ENCODE measurements at regions not wholly inside any gene's neighbourhood (a gene's known extent, or its start where the extent isn't known, plus 50 kb on each side); places are given as distances from the start of the nearest gene placed in this dataset.
"Not testable (repeated sequence)": the region's sequence is repeated elsewhere in the genome, so short reads cannot be mapped to it uniquely, and the experiment has no call there.

GRCh38 chr3:146382386-146382785, 87.0 kb downstream of the PLSCR2 start:
- peak; percentile 65 for DNase-seq

DNA sequence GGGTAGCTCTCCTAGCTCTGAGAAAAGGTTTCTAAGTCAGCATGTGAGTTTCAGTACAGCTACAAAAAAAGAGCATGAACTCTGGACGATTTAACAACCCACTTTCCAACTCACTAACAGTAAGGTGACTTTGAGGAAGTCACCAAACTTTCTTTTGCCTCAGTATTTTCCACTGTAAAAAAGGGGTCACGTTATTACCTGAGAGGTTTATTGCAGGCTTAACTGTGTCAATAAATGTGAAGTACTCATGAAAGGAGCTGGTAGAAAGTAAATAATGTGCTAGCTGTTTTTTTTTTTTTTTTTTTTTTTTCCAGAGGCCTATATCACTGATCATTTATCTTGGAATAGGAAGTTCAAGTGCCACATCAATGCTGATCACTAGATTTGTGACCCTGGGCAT, 89.3 kb downstream of the PLSCR2 start:
- DNase-seq, result no peak

GRCh38 chr3:146375219-146375618, 94.1 kb downstream of the PLSCR2 start:
- no peak for DNase-seq

DNA sequence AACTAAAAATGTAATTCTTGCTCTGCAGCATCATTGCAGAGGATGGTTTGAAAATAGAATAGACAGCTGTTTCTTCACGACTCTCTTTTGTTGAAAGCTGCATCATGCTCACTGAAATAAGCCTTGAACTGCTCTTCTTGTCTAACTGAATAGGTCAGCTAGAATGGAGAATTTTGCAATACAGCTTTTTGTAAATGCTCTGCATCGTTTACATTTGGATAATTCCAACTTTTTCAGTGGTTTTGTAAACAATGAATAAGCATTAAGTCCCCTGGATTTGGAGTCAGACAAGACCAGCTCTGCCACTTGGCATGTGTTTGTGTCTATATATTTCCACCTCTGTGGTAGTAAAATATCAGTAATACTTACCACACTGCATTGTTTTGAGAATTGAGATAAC, 95.2 kb downstream of the PLSCR2 start:
- no peak for DNase-seq

DNA sequence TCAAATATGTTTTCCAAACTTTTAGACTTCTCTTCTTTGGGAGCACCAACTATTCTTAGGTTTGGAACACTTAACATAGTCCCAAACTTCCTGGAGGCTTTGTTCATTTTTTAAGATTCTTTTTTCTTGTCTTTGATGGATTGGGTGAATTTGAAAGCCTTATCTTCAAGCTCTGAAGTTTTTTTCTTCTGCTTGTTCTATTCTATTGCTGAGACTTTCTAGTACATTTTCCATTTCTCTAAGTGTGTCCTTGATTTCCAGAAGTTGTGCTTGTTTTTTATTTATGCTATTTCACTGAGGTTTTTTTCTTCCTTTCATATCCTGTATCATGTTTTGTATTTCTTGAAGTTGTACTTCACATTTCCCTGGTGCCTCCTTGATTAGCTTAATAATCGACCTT, 97.5 kb downstream of the PLSCR2 start:
- no peak for DNase-seq

- DNase-seq, result no peak
Observed at GRCh38 chr3:146368882-146369523, 100.4 kb downstream of the PLSCR2 start.

GRCh38 chr3:146359841-146360240, 108.9 kb upstream of the PLSCR4 start:
- DNase-seq, result no peak

DNA sequence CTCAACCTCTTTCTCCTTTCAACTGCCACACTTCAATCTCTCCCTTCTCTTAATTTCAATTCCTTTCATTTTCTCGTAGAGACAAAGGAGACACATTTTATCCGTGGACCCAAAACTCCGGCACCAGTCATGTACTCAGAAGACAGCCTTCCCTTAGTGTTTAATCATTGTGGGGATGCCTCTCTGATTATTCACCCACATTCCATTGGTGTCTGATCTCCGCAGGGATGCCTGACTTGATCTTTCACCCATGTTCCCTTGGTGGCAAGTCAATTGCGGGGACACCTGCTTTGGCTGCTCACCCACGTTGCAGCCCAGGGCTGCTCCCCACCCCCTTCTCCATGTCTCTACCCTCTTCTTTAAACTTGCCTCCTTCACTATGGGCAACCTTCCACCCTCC, 103.5 kb upstream of the PLSCR4 start:
- not testable (repeated sequence) for DNase-seq

- DNase-seq, result no peak
Observed at GRCh38 chr3:146350852-146351251, 99.9 kb upstream of the PLSCR4 start.

GRCh38 chr3:146345900-146346299, 95.0 kb upstream of the PLSCR4 start:
- no peak for DNase-seq

- no peak for DNase-seq
Observed at GRCh38 chr3:146343551-146343950, 92.6 kb upstream of the PLSCR4 start.

DNA sequence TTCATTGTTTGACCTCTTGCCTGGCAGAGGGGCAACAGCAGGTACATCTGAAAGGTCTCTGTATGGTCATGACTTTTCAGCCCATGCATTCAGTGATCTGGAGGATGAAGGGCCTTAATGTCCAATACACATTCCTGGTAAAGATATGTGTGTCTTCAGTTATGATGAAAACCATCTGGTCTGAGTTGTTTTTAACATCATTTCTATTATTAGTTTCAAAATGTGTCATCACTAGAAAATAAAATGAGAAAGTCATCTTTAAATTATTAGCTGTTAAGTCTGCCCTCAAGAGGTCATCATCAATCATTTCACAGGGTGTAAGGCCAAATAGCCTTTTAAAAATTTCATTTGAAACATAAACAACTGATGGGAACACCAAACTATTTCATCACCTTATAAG, 92.1 kb upstream of the PLSCR4 start:
- no peak for DNase-seq

DNA sequence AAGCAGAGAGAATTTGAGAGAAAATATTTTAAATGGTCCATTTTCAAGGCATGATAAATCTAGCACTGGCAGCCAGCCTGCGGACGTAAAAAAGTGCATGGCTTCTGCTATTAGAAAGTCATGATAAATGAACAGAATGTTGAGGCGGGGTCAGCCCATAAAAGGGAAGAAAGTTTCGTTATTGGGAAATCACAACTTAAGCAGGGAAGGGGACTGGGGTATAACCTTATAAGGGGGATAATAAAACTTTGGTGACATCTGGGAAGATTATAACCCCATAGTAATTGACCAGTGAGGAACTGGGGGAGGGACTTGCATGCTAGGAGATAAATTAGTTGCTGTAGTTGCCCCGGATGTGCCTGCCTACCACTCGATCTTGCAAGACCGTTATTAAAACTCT, 88.4 kb upstream of the PLSCR4 start:
- DNase-seq, result no peak

DNA sequence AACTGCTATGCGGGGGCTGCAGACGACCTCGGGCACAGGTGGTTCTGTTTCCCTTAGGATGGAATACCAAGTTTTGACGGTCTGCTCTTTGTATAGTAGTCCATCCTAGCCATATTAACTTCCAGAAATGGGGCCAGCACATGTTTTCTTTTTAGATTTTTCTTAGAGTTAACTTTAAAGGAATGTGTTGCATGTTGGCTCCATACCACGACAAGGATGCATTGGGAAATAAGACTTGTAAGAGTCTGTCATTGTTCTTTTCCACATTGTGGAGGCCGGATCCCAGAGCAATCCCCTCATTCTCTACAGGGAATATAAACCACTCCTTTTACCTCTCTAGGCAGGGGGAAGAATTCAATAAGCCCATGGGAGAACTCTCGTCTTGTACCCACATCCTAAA, 87.1 kb upstream of the PLSCR4 start:
- no peak for DNase-seq

GRCh38 chr3:146335386-146335785, 84.5 kb upstream of the PLSCR4 start:
- no peak for DNase-seq

DNA sequence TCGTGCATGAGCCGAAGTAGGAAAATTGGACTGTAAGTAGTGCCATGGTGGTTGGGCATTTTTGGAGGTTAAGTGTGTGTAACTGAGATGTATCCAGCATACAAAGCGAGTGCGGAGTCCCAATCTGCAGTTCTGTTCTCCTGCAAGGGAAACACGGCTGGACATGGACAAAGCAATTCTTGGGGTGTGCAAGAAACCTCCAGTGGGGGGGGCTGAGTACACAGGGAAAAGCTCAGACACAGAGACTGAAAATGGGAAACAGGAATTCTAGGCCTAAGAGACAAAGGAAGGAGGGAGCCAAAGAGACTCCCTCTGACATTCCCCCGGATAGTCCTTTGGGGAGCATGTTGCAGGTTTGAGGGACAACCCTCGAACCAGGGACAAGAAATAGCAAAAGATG, 83.2 kb upstream of the PLSCR4 start:
- DNase-seq, result no peak

GRCh38 chr3:146331967-146332366, 81.1 kb upstream of the PLSCR4 start:
- no peak for DNase-seq

DNA sequence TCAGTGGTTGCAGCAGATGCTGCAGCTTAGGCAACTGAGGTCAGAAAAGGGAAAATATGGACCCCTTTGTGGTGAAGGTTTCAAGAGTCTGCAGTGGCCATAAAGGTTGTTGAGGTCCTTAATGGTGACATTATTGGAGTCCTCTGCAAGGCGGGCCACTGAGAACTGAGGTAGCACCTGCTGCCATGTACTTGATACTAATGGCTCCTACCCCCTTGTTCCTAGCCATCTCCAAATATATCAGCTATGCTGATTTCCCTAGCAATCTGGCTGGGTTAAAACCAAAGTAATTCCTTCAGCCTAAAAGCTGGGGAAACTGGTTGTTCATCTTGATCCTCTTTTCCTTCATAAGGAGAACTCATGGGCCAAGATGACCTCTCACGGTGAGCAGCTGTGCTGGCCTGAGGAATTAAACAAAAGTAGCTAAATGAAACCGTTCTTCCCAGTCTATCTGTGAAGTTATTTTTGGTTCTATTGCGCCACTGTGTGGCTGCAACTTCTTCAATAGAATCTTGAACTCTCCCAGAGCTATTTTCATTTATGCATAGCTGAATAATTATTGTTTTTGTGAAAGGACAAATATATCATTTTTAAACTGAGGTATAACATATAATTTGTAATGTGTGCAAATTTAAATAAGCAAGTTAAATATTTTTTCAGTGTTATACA, 76.1 kb upstream of the PLSCR4 start:
- no peak for DNase-seq

DNA sequence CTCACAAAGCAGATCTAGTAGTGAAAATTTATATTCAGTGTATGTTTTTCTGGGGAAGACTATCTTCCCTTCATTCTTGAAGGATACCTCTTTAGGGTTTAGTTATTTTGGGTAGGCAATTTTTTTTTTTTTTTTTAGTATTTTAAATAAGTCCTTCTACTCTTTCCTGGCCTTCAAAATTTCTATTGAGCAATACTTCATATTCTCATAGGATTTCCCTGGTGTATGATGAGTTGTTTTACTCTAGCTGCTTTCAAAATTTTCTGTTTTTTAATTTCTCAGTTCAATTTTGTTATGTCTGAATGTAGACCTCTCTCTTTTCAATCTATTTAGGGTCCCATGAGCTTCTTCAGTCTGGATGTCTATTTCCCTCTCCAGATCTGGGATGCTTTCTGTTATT, 74.3 kb upstream of the PLSCR4 start:
- no peak for DNase-seq

DNA sequence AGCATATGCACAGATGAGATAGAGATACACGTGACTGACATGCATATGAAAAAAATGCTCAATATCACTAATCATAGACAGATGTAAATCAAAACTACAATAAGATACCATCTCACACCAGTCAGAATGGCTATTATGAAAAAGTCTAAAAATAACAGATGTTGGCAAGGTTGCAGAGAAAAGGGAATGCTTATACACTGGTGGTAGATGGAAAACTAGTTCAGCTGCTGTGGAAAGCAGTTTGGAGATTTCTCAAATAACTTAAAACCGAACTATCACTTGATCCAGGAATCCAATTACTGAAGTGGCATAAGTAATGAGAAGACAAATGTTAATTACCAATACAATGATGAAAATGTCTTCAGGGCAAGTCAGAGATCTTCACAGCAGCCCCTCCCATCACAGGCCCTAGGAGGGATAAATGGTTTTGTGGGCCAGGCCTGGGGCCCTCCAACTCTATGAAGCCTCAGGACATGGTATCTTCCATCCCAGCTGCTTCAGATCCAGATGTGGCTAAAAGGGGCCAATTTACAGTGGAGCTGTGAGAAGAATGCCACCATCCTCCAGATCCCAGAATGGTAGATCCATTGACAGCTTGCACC, 71.4 kb upstream of the PLSCR4 start:
- DNase-seq, result no peak

- no peak for DNase-seq
Observed at GRCh38 chr3:146314871-146315270, 64.0 kb upstream of the PLSCR4 start.

DNA sequence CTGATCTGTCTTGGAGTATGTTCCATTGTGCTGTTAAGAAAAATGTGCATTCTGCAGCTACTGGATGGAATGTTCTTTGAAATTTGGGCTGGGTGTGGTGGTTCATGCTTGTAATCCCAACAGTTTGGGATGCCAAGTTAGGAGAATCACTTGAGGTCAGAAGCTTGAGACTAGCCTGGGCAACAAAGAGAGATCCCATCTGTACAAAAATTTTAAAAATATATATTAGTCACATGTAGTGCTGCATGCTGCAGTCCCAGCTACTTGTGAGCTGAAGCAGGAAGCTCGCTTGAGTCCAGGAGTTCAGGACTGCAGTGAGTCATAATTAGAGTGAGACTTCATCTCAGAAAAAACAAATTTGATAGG, 62.8 kb upstream of the PLSCR4 start:
- no peak for DNase-seq

- no peak for DNase-seq
Observed at GRCh38 chr3:146313031-146313745, 62.3 kb upstream of the PLSCR4 start.

DNA sequence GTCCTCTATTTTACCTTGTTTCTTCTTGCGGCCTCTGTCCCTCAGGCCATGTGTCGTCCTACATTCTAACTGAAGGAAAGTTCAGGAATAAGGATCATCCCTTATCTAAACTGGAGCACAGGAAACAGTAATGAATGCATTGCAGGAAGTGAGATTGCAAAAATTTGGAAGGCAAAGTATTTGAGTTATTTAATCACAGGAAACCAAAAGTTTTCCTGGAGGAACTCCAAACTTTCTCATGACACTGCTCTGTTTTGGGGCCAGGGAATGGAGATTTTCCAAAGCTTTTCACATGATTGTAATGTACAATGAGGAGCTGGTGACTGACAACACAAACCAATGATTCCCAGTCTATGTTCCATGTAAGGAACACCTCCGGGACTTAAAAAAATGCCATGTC, 57.8 kb upstream of the PLSCR4 start:
- DNase-seq, result no peak
